SK-N-SH treated with all-trans-retinoic acid at 6 μM for 48 hours (cell line): ENCODE measurements at regions not wholly inside any gene's neighbourhood (a gene's known extent, or its start where the extent isn't known, plus 50 kb on each side); places are given as distances from the start of the nearest gene placed in this dataset.

ENCODE experiments used
- ARNTL ChIP-seq: fragments of 450-650 bp; formaldehyde crosslinking; IDR thresholded peaks from 2 replicates; pipeline ENCODE4 v1.5.0; 2020; ENCODE audit warnings: low read depth, mild to moderate bottlenecking, moderate library complexity, borderline replicate concordance
- CREB5 ChIP-seq: fragments of 250-450 bp; sonication (Bioruptor Pico); IDR thresholded peaks from 2 replicates; pipeline ENCODE4 v1.5.1; 2020; ENCODE audit warnings: low read depth, mild to moderate bottlenecking, moderate library complexity
- CSRNP3 ChIP-seq: fragments of 250-450 bp; sonication (Bioruptor Pico); IDR thresholded peaks from 2 replicates; pipeline ENCODE4 v1.5.1; 2021; ENCODE audit warnings: mild to moderate bottlenecking, moderate library complexity
- ESRRG ChIP-seq: fragments of 250-450 bp; sonication (Bioruptor Pico); IDR thresholded peaks from 2 replicates; pipeline ENCODE4 v1.6.1; 2021; ENCODE audit warnings: mild to moderate bottlenecking
- ZC3H10 ChIP-seq: fragments of 250-450 bp; sonication (Bioruptor Pico); IDR thresholded peaks from 2 replicates; pipeline ENCODE4 v1.5.1; 2021; ENCODE audit warnings: mild to moderate bottlenecking, moderate library complexity
- ZFP3 ChIP-seq: fragments of 250-450 bp; sonication (Bioruptor Pico); IDR thresholded peaks from 2 replicates; pipeline ENCODE4 v1.5.0; 2020; ENCODE audit warnings: mild to moderate bottlenecking, moderate library complexity
- ZFP30 ChIP-seq: fragments of 450-650 bp; formaldehyde crosslinking; IDR thresholded peaks from 2 replicates; pipeline ENCODE4 v1.5.0; 2022; ENCODE audit warnings: mild to moderate bottlenecking, moderate library complexity

GRCh38 chr5:53368966-53369605 lies 111.3 kb upstream of the FST start:
- TF ChIP-seq CREB5 (CRISPR knock-in tag) = no peak
- no peak for TF ChIP-seq ZFP3 (CRISPR knock-in tag)
- no peak for TF ChIP-seq ESRRG (CRISPR knock-in tag)
- no peak for TF ChIP-seq CSRNP3 (CRISPR knock-in tag)
- no peak for TF ChIP-seq ZC3H10 (CRISPR knock-in tag)
- no peak for TF ChIP-seq ZFP30
- no peak for TF ChIP-seq ARNTL (CRISPR knock-in tag)
